CD8-positive, alpha-beta memory T cell (primary cell): ENCODE measurements at regions not wholly inside any gene's neighbourhood (a gene's known extent, or its start where the extent isn't known, plus 50 kb on each side); places are given as distances from the start of the nearest gene placed in this dataset.

Source experiments
- CTCF ChIA-PET: fragments of 350-600 bp; sonication (Branson Sonifier 250); formaldehyde crosslinking; loops from one replicate; lab custom pipeline; 2021; ENCODE audit warnings: antibody characterized with exemption; lab: Charles Lee
- POLR2A ChIA-PET: fragments of 350-600 bp; sonication (Branson Sonifier 250); formaldehyde crosslinking; loops from one replicate; lab custom pipeline; 2021; ENCODE audit warnings: antibody characterized with exemption; lab: Charles Lee
- DNase-seq, 5 donors: peaks; one replicate each; pipeline versions ENCODE4 v3.0.0 to v3.0.0-alpha.2; 2020 to 2022; ENCODE audit warnings: mixed read lengths in 1 of 5
- H3K27ac ChIP-seq: one replicate; pipeline ENCODE4 v1.7.0; 2013; ENCODE audit warnings: low read depth, mild to moderate bottlenecking, low read length, moderate library complexity
- H3K27me3 ChIP-seq: 2 replicates; pipeline ENCODE4 v1.7.0; 2013; ENCODE audit warnings: low read length, mild to moderate bottlenecking; ENCODE audit not compliant: insufficient read depth, poor library complexity, severe bottlenecking
- H3K36me3 ChIP-seq: 2 replicates; pipeline ENCODE4 v1.7.0; 2013; ENCODE audit warnings: mild to moderate bottlenecking, low read length, moderate library complexity; ENCODE audit not compliant: insufficient read depth
- H3K4me1 ChIP-seq: 2 replicates; pipeline ENCODE4 v1.7.0; 2013; ENCODE audit warnings: mild to moderate bottlenecking, low read length, moderate library complexity; ENCODE audit not compliant: insufficient read depth
- H3K4me3 ChIP-seq: 2 replicates; pipeline ENCODE4 v1.7.0; 2013; ENCODE audit warnings: mild to moderate bottlenecking, low read length
- H3K9me3 ChIP-seq: 2 replicates; pipeline ENCODE4 v1.7.0; 2013; ENCODE audit warnings: mild to moderate bottlenecking, low read length
- H3K27ac Mint-ChIP-seq, 8 donors: one replicate each; pipeline ENCODE4 v1.8.0; 2020 to 2021; ENCODE audit warnings: mixed read lengths in 8 of 8, mild to moderate bottlenecking in 6 of 8, inconsistent platforms in 3 of 8, moderate library complexity in 3 of 8
- H3K27me3 Mint-ChIP-seq, 2 donors: one replicate each; pipeline ENCODE4 v1.8.0; 2020 to 2021; ENCODE audit warnings: mixed read lengths in 2 of 2, mild to moderate bottlenecking in 1 of 2, moderate library complexity in 1 of 2
- H3K36me3 Mint-ChIP-seq, 3 donors: one replicate each; pipeline ENCODE4 v1.8.0; 2020 to 2021; ENCODE audit warnings: mixed read lengths in 3 of 3, inconsistent platforms in 1 of 3, mild to moderate bottlenecking in 1 of 3
- H3K4me1 Mint-ChIP-seq, 3 donors: one replicate each; pipeline ENCODE4 v1.8.0; 2020 to 2021; ENCODE audit warnings: mixed read lengths in 3 of 3, inconsistent platforms in 1 of 3, mild to moderate bottlenecking in 1 of 3
- H3K4me3 Mint-ChIP-seq, 7 donors: one replicate each; pipeline ENCODE4 v1.8.0; 2020 to 2021; ENCODE audit warnings: mixed read lengths in 7 of 7, mild to moderate bottlenecking in 6 of 7, moderate library complexity in 4 of 7, inconsistent platforms in 2 of 7
- H3K9me3 Mint-ChIP-seq, 5 donors: one replicate each; pipeline ENCODE4 v1.8.0; 2020 to 2022; ENCODE audit warnings: mixed read lengths in 5 of 5, mild to moderate bottlenecking in 3 of 5, moderate library complexity in 2 of 5, inconsistent platforms in 1 of 5

GRCh38 chr12:107417004-107417403, 268.6 kb upstream of the PWP1 start:
- H3K4me1 Mint-ChIP-seq = no peaks in the 10 kb centered on the region
- peaks cover 0 to 2% (median 0%) of the 10 kb centered on the region in 5 donors for H3K9me3 Mint-ChIP-seq
- Histone ChIP-seq H3K27ac (no peak overlapping the region), H3K9me3 (no peaks in the 10 kb centered on the region), H3K27me3 (no peaks in the 10 kb centered on the region), H3K4me3 (no peak overlapping the region), H3K4me1 (no peaks in the 10 kb centered on the region), H3K36me3 (no peaks in the 10 kb centered on the region)
- H3K27me3 Mint-ChIP-seq = peaks cover 0 to 2% of the 10 kb centered on the region in 2 donors
- peaks cover 3 to 12% (median 3%) of the 10 kb centered on the region in 3 donors for H3K36me3 Mint-ChIP-seq
- DNase-seq = no peak
- H3K27ac Mint-ChIP-seq = no peak overlapping the region
- CTCF ChIA-PET = no interaction called here
- POLR2A ChIA-PET = no interaction called here
- no peak overlapping the region for H3K4me3 Mint-ChIP-seq

DNA sequence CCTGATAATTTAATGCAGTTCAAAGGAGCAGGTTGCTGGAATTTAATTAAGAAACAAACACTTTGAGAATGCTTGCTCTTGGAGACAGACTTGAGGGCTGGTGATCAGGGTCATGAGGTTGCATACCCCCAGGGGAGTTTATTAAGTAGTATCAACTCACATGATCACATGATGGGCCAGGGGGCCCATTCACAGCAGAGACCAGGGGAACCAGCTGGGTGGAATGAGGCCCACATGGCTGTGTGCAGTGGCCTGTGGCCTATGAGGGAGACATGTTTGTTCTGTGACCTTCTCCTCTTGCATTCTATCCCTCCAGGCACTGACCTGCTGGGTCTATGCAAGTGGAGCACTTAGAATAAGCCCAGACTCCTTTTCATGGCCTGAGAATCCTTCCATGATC, 266.6 kb upstream of the PWP1 start:
- no peak overlapping the region for H3K4me3 ChIP-seq
- H3K9me3 Mint-ChIP-seq = peaks cover 0 to 2% (median 0%) of the 10 kb centered on the region in 5 donors
- peaks cover 3 to 12% (median 5%) of the 10 kb centered on the region in 3 donors for H3K36me3 Mint-ChIP-seq
- H3K27ac Mint-ChIP-seq = no peak overlapping the region
- H3K4me1 ChIP-seq = no peaks in the 10 kb centered on the region
- no peaks in the 10 kb centered on the region for H3K4me1 Mint-ChIP-seq
- H3K9me3 ChIP-seq = no peaks in the 10 kb centered on the region
- no peak overlapping the region for H3K27ac ChIP-seq
- CTCF ChIA-PET = no interaction called here
- peaks cover 0 to 2% of the 10 kb centered on the region in 2 donors for H3K27me3 Mint-ChIP-seq
- no peaks in the 10 kb centered on the region for H3K36me3 ChIP-seq
- no peak for DNase-seq
- H3K4me3 Mint-ChIP-seq = no peak overlapping the region
- H3K27me3 ChIP-seq = no peaks in the 10 kb centered on the region
- POLR2A ChIA-PET = no interaction called here

DNA sequence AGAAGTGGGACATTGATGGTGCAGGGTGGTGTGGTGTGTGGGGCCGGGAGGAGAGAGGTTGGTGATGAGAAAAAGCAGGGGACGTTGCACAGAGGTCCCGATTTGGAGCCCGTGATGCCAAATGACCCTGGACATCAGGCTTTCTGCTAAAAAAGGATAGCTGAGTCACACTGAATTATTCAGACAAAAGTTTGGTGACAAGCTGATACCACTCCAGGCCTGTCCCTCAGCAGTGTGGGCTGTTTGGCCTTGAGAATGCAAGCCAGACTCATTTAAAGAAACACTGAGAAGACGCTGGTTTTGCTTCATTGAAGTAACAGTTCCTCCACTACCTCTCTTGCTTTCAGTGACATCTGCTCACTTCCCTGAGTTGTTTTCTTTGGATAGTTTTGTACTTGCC, 262.1 kb upstream of the PWP1 start:
- H3K36me3 Mint-ChIP-seq = peaks cover 1 to 26% (median 5%) of the 10 kb centered on the region in 3 donors
- H3K36me3 ChIP-seq = no peaks in the 10 kb centered on the region
- ChIA-PET POLR2A (interaction anchor here (0.6 kb wide), 1 partner anchor 1981 kb away, joined by 3 read pairs; no protein-coding TSS in a partner anchor), CTCF (no interaction called here)
- H3K27ac ChIP-seq = no peak overlapping the region
- H3K27me3 Mint-ChIP-seq = peaks cover 0 to 3% of the 10 kb centered on the region in 2 donors
- H3K4me1 Mint-ChIP-seq = peaks cover under 1 to 2% (median 2%) of the 10 kb centered on the region in 3 donors
- no peaks in the 10 kb centered on the region for H3K27me3 ChIP-seq
- H3K9me3 Mint-ChIP-seq = peaks cover 0 to 3% (median 0%) of the 10 kb centered on the region in 5 donors
- no peak overlapping the region for H3K27ac Mint-ChIP-seq
- no peaks in the 10 kb centered on the region for H3K4me1 ChIP-seq
- H3K4me3 Mint-ChIP-seq = no peak overlapping the region
- no peaks in the 10 kb centered on the region for H3K9me3 ChIP-seq
- DNase-seq = no peak
- no peak overlapping the region for H3K4me3 ChIP-seq

- H3K4me3 ChIP-seq = no peak overlapping the region
- ChIA-PET CTCF (no interaction called here), POLR2A (no interaction called here)
- no peak overlapping the region for H3K27ac ChIP-seq
- H3K4me1 ChIP-seq = no peaks in the 10 kb centered on the region
- H3K9me3 ChIP-seq = no peaks in the 10 kb centered on the region
- H3K27me3 Mint-ChIP-seq = peaks cover 0 to 4% of the 10 kb centered on the region in 2 donors
- no peak overlapping the region for H3K4me3 Mint-ChIP-seq
- H3K27me3 ChIP-seq = no peaks in the 10 kb centered on the region
- H3K27ac Mint-ChIP-seq = peak overlapping the region in 3 of 8 donors; percentile 32 to 43 (median 38)
- peaks cover 0 to 15% (median 0%) of the 10 kb centered on the region in 3 donors for H3K36me3 Mint-ChIP-seq
- H3K9me3 Mint-ChIP-seq = peaks cover 0 to 2% (median 0%) of the 10 kb centered on the region in 5 donors
- H3K4me1 Mint-ChIP-seq = peaks cover 19 to 27% (median 21%) of the 10 kb centered on the region in 3 donors
- no peak for DNase-seq
- H3K36me3 ChIP-seq = no peaks in the 10 kb centered on the region
Observed at GRCh38 chr12:107429006-107429705, 256.4 kb upstream of the PWP1 start.

DNA sequence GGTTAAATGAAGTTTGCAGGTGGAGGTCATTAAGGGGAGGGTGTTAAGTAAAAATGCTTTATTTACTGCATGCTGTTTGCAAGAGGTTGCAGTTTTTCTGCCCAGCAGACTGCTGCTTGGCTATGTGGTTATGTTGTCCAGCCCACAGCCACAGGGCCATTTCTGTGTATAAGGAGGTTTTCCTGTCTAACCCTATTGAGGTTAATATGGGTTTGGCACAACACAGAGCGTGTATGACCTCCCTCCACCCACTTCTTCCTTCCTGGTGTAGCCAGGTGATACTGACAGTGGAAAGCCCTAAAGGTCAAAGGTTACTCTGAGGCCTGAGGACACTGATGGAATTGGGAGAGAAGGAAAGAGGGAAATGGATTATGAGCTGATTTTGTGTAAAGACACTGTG, 253.7 kb upstream of the PWP1 start:
- no peaks in the 10 kb centered on the region for H3K27me3 ChIP-seq
- Mint-ChIP-seq H3K27ac (no peak overlapping the region), H3K36me3 (peaks cover 0 to 4% (median 0%) of the 10 kb centered on the region in 3 donors), H3K9me3 (peaks cover 0 to 2% (median 0%) of the 10 kb centered on the region in 5 donors), H3K4me3 (peak overlapping the region in 2 of 7 donors; percentile 22 to 31), H3K27me3 (peaks cover 0 to 4% of the 10 kb centered on the region in 2 donors), H3K4me1 (peaks cover 19 to 27% (median 21%) of the 10 kb centered on the region in 3 donors)
- POLR2A ChIA-PET = no interaction called here
- no peak overlapping the region for H3K4me3 ChIP-seq
- no peaks in the 10 kb centered on the region for H3K36me3 ChIP-seq
- CTCF ChIA-PET = no interaction called here
- no peak overlapping the region for H3K27ac ChIP-seq
- H3K9me3 ChIP-seq = no peaks in the 10 kb centered on the region
- H3K4me1 ChIP-seq = no peaks in the 10 kb centered on the region
- no peak for DNase-seq

GRCh38 chr12:107435072-107435471, 250.5 kb upstream of the PWP1 start:
- Histone ChIP-seq H3K27me3 (no peaks in the 10 kb centered on the region), H3K4me3 (no peak overlapping the region), H3K27ac (no peak overlapping the region), H3K9me3 (no peaks in the 10 kb centered on the region), H3K36me3 (no peaks in the 10 kb centered on the region), H3K4me1 (no peaks in the 10 kb centered on the region)
- peaks cover 0 to 3% of the 10 kb centered on the region in 2 donors for H3K27me3 Mint-ChIP-seq
- no peaks in the 10 kb centered on the region for H3K36me3 Mint-ChIP-seq
- no peaks in the 10 kb centered on the region for H3K9me3 Mint-ChIP-seq
- no peak overlapping the region for H3K4me3 Mint-ChIP-seq
- DNase-seq = no peak
- ChIA-PET CTCF (no interaction called here), POLR2A (no interaction called here)
- H3K4me1 Mint-ChIP-seq = peaks cover 19 to 26% (median 20%) of the 10 kb centered on the region in 3 donors
- peak overlapping the region in 1 of 8 donors; percentile 51 for H3K27ac Mint-ChIP-seq

DNA sequence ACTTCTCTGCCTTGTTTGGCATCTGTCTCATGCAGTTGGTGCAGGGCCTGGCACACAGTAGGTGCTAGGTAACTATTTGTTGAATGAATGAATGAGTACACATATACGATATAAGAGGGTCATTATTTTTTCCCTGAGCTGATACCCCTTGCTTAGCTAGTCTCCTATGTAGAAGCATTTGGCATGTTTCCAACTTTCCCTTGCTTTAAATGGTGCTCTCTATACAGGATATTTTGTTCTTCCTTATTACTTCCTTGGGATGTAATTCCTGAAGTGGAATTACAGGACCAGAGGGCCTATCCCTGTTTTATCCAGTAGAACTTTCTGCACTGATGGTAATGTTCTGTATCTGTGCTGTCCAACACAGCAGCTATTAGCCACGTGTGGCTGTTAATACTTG, 250.1 kb upstream of the PWP1 start:
- Histone ChIP-seq H3K27ac (no peak overlapping the region), H3K9me3 (no peaks in the 10 kb centered on the region), H3K36me3 (no peaks in the 10 kb centered on the region), H3K4me1 (no peaks in the 10 kb centered on the region), H3K4me3 (no peak overlapping the region), H3K27me3 (no peaks in the 10 kb centered on the region)
- DNase-seq = no peak
- Mint-ChIP-seq H3K27me3 (peaks cover 0 to 3% of the 10 kb centered on the region in 2 donors), H3K36me3 (peaks cover 0 to 2% (median 0%) of the 10 kb centered on the region in 3 donors), H3K4me3 (no peak overlapping the region), H3K9me3 (no peaks in the 10 kb centered on the region), H3K4me1 (peaks cover 17 to 30% (median 24%) of the 10 kb centered on the region in 3 donors), H3K27ac (no peak overlapping the region)
- ChIA-PET CTCF (no interaction called here), POLR2A (no interaction called here)

GRCh38 chr12:107436376-107436775, 249.2 kb upstream of the PWP1 start:
- Mint-ChIP-seq H3K4me3 (no peak overlapping the region), H3K9me3 (no peaks in the 10 kb centered on the region), H3K27ac (peak overlapping the region in 1 of 8 donors; percentile 36), H3K27me3 (peaks cover 0 to 3% of the 10 kb centered on the region in 2 donors), H3K36me3 (peaks cover 0 to 3% (median 0%) of the 10 kb centered on the region in 3 donors), H3K4me1 (peaks cover 13 to 32% (median 23%) of the 10 kb centered on the region in 3 donors)
- Histone ChIP-seq H3K4me1 (no peaks in the 10 kb centered on the region), H3K27me3 (no peaks in the 10 kb centered on the region), H3K27ac (no peak overlapping the region), H3K36me3 (no peaks in the 10 kb centered on the region), H3K4me3 (no peak overlapping the region), H3K9me3 (no peaks in the 10 kb centered on the region)
- ChIA-PET CTCF (no interaction called here), POLR2A (no interaction called here)
- no peak for DNase-seq
